ENCODE measurements at regions not wholly inside any gene's neighbourhood (a gene's known extent, or its start where the extent isn't known, plus 50 kb on each side); places are given as distances from the start of the nearest gene placed in this dataset.
"Not testable (repeated sequence)": the region's sequence is repeated elsewhere in the genome, so short reads cannot be mapped to it uniquely, and the experiment has no call there.

GRCh38 chr21:27369234-27369633, 402.3 kb upstream of the ADAMTS5 start:
- ATAC-seq (no peak), DNase-seq (ENCODE audit: low spot score in 2 of 2) (no peak)
- Mint-ChIP-seq H3K9me3 (peaks cover 0 to 9% of the 10 kb centered on the region in 2 donors), H3K27ac (no peak overlapping the region), H3K36me3 (no peaks in the 10 kb centered on the region)

DNA sequence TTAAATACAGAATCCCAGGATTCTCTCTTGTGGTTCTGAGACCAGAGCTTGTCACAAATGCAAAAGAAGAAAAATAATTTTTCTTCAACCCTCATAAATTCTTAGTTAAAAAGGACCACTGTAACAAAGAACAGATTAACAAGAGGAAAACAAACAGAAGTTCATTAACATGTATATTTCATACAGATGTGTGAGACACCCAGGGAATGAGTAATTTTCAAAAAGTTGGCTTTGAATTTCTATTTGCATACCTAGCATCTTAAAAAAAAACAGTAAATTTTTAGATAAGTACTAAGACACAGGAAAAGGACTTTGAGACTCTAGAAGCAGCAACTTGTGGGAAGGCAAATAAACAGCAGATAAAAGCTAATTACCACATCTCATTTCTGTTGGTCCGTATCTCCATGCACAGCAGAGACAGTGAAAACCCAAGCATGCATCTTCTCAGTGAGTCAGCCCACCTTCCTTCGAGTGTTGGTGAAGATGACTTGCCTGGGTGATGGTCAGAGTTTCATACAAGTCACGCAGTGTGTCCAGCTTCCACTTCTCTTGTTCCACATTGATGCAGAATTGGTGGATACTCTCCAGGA, 399.9 kb upstream of the ADAMTS5 start:
- H3K36me3 Mint-ChIP-seq: no peaks in the 10 kb centered on the region
- no peak overlapping the region for H3K27ac Mint-ChIP-seq
- H3K9me3 Mint-ChIP-seq: no peaks in the 10 kb centered on the region
- DNase-seq (ENCODE audit: low spot score in 2 of 2) (no peak), ATAC-seq (no peak)

- no peak for ATAC-seq
- no peak overlapping the region for H3K27ac Mint-ChIP-seq
- no peaks in the 10 kb centered on the region for H3K36me3 Mint-ChIP-seq
- no peaks in the 10 kb centered on the region for H3K9me3 Mint-ChIP-seq
- DNase-seq (ENCODE audit: low spot score in 2 of 2): no peak
Observed at GRCh38 chr21:27366036-27366435, 399.1 kb upstream of the ADAMTS5 start.

- H3K36me3 Mint-ChIP-seq: no peaks in the 10 kb centered on the region
- DNase-seq (ENCODE audit: low spot score in 2 of 2) (no peak), ATAC-seq (no peak)
- no peaks in the 10 kb centered on the region for H3K9me3 Mint-ChIP-seq
- H3K27ac Mint-ChIP-seq: no peak overlapping the region
Observed at GRCh38 chr21:27365394-27365793, 398.5 kb upstream of the ADAMTS5 start.

DNA sequence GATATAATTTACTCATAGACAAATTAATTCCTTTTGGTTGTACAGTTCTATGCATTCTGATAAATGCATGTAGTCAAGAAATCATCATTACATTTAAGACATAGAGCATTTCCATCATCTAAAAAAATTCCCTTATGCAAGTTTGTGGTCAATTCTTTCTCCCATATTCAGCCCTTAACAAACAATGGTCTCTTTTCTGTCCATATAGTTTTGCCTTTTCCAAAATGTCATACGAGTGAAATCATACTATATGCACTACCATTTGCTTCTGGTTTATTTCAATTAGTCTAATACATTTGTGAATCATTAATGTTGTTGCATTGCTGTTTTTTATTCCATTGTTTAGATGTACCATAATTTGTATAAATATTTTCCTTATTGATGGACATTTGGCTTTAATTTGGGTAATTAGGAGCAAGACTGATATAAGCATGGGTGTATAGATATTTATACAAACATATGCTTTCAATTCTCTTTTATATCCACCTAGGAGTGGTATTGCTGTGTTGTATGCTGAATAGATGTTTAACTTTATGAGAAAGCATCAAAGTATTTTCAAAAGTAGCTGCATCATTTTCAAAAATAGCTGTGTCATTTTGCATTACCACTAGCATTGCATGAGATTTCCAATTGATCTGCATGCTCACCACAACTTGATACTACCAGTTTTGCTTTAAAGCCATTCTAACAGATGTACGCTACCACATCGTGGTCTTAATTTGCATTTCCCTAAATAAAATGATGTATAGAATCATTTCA, 397.0 kb upstream of the ADAMTS5 start:
- no peak for DNase-seq (ENCODE audit: low spot score in 2 of 2)
- ATAC-seq: no peak
- Mint-ChIP-seq H3K9me3 (no peaks in the 10 kb centered on the region), H3K36me3 (no peaks in the 10 kb centered on the region), H3K27ac (no peak overlapping the region)

DNA sequence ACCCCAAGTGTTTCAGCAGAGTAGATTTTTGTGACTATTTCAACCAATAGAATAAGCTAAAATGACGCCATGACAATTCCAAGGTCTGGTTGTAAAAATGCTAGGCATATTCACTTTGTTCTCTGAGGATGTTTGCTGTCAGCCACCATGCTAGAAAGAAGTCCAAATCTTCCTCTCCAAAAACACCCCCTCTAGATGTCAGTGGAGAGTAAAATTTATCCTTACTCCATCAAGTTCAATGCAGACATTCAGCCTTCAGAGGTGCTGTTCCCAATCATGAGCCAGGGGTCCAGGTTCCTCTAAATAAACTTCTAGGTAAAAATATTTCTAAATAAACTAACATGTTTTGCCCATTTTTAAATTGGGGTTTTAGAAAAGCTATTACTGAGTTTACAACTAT, 395.4 kb upstream of the ADAMTS5 start:
- DNase-seq (ENCODE audit: low spot score in 2 of 2) (no peak), ATAC-seq (no peak)
- Mint-ChIP-seq H3K27ac (no peak overlapping the region), H3K36me3 (no peaks in the 10 kb centered on the region), H3K9me3 (peaks cover 0 to 6% of the 10 kb centered on the region in 2 donors)

DNA sequence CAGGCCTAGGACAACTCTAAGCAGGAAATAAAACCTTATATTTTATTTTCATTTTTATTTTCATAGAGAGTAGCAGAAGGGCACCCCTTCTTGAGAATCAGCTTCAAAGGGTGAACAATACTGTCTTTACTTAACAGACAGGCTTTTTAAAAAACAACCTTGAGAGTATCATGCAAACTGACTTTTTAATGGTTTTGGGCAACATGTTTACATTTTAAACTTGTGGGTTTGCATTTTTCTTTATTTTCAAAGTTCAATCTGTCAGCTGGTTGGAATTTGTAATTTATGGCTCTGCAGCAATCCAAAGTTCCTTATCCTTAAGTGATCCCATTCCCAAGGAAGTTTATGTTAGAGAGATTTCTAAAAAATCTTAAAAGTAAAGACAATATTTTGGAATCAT, 392.3 kb upstream of the ADAMTS5 start:
- no peak for ATAC-seq
- no peak for DNase-seq (ENCODE audit: low spot score in 2 of 2)
- Mint-ChIP-seq H3K9me3 (peaks cover 4 to 7% of the 10 kb centered on the region in 2 donors), H3K36me3 (no peaks in the 10 kb centered on the region), H3K27ac (no peak overlapping the region)

- H3K27ac Mint-ChIP-seq: no peak overlapping the region
- ATAC-seq (no peak), DNase-seq (ENCODE audit: low spot score in 2 of 2) (no peak)
- no peaks in the 10 kb centered on the region for H3K36me3 Mint-ChIP-seq
- peaks cover 9 to 12% of the 10 kb centered on the region in 2 donors for H3K9me3 Mint-ChIP-seq
Observed at GRCh38 chr21:27352885-27353284, 386.0 kb upstream of the ADAMTS5 start.

GRCh38 chr21:27346041-27346448, 379.2 kb upstream of the ADAMTS5 start:
- Mint-ChIP-seq H3K27ac (no peak overlapping the region), H3K9me3 (no peaks in the 10 kb centered on the region), H3K36me3 (no peaks in the 10 kb centered on the region)
- ATAC-seq (no peak), DNase-seq (ENCODE audit: low spot score in 2 of 2) (no peak)

- Mint-ChIP-seq H3K36me3 (no peaks in the 10 kb centered on the region), H3K27ac (no peak overlapping the region), H3K9me3 (peaks cover 2 to 4% of the 10 kb centered on the region in 2 donors)
- ATAC-seq: no peak
- no peak for DNase-seq (ENCODE audit: low spot score in 2 of 2)
Observed at GRCh38 chr21:27339902-27340301, 373.0 kb upstream of the ADAMTS5 start.

- not testable (repeated sequence) for H3K27ac Mint-ChIP-seq; DNase-seq (ENCODE audit: low spot score in 2 of 2); H3K36me3 Mint-ChIP-seq; ATAC-seq
- peaks cover 9 to 12% of the 10 kb centered on the region in 2 donors for H3K9me3 Mint-ChIP-seq
Observed at GRCh38 chr21:27338007-27338406, 371.1 kb upstream of the ADAMTS5 start.

- DNase-seq (ENCODE audit: low spot score in 2 of 2) (no peak), ATAC-seq (no peak)
- peaks cover 16 to 22% of the 10 kb centered on the region in 2 donors for H3K9me3 Mint-ChIP-seq
- H3K36me3 Mint-ChIP-seq: no peaks in the 10 kb centered on the region
- H3K27ac Mint-ChIP-seq: no peak overlapping the region
Observed at GRCh38 chr21:27333096-27333495, 366.2 kb upstream of the ADAMTS5 start.

- Mint-ChIP-seq H3K9me3 (peaks cover 10 to 13% of the 10 kb centered on the region in 2 donors), H3K27ac (no peak overlapping the region), H3K36me3 (no peaks in the 10 kb centered on the region)
- DNase-seq (ENCODE audit: low spot score in 2 of 2) (no peak), ATAC-seq (no peak)
Observed at GRCh38 chr21:27329255-27329851, 362.5 kb upstream of the ADAMTS5 start.

DNA sequence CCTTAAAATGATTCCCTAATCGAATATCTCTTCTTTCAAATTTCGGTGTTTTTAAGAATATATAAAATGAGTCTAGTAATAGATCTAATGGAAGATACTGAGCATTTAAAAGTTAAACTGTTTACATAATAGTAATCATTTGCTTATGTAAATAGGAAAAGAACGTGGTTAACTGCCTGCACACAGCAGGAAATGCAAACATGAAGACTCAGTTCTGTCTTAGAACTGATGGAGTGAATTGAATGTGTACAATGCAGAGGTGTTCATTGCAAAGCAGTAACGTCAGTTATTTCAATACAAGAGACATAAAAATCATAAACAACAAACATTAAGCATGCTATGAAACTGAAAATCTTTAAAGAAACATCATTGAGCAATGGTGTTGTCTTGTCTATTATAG, 359.4 kb upstream of the ADAMTS5 start:
- H3K27ac Mint-ChIP-seq: no peak overlapping the region
- no peaks in the 10 kb centered on the region for H3K36me3 Mint-ChIP-seq
- H3K9me3 Mint-ChIP-seq: peaks cover 8 to 9% of the 10 kb centered on the region in 2 donors
- DNase-seq (ENCODE audit: low spot score in 2 of 2): no peak
- ATAC-seq: no peak

DNA sequence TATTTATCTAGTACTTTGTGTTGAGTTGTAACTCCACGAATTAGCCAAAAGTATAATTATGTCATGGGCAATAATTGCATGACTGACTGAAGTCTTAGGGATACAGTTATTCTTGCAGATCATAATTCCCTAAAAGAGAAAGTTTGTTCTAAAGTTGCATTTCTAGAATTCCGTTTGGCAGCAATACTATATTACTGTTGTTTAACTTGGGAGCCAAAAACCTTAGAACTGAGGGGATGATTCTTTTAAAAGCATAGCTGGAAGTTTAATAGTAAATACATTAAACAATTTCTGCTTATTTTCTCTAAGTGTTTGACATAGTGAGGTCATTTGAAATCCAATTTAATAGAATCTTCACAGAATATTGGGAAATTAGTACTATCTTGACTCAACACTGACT, 356.4 kb upstream of the ADAMTS5 start:
- no peak for ATAC-seq
- H3K27ac Mint-ChIP-seq: no peak overlapping the region
- no peaks in the 10 kb centered on the region for H3K36me3 Mint-ChIP-seq
- H3K9me3 Mint-ChIP-seq: peaks cover 4 to 5% of the 10 kb centered on the region in 2 donors
- no peak for DNase-seq (ENCODE audit: low spot score in 2 of 2)

DNA sequence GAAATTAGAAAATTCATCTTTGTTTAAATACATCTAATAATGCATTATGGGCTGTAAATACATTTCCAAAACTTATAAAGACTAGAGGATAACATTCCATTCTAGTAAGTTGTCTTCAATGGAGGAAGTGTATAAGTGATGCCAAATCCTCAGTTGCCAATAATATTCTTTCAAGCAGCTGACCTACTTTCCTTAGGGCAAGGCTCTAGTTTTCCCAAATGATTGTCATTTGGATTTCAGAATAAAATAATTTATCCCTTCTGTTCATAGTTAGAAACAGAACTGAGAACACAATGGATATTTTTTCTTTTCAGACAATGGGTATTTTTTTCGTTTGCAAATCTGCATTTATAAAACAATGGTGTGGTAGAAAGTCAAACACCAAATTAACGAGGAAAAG, 354.9 kb upstream of the ADAMTS5 start:
- H3K36me3 Mint-ChIP-seq: no peaks in the 10 kb centered on the region
- H3K9me3 Mint-ChIP-seq: peaks cover 4 to 5% of the 10 kb centered on the region in 2 donors
- no peak overlapping the region for H3K27ac Mint-ChIP-seq
- DNase-seq (ENCODE audit: low spot score in 2 of 2): no peak
- ATAC-seq: no peak

- ATAC-seq: no peak
- Mint-ChIP-seq H3K36me3 (peaks cover 0 to 5% of the 10 kb centered on the region in 2 donors), H3K9me3 (peaks cover 9% of the 10 kb centered on the region in 2 donors), H3K27ac (no peak overlapping the region)
- DNase-seq (ENCODE audit: low spot score in 2 of 2): no peak
Observed at GRCh38 chr21:27320868-27321267, 354.0 kb upstream of the ADAMTS5 start.

DNA sequence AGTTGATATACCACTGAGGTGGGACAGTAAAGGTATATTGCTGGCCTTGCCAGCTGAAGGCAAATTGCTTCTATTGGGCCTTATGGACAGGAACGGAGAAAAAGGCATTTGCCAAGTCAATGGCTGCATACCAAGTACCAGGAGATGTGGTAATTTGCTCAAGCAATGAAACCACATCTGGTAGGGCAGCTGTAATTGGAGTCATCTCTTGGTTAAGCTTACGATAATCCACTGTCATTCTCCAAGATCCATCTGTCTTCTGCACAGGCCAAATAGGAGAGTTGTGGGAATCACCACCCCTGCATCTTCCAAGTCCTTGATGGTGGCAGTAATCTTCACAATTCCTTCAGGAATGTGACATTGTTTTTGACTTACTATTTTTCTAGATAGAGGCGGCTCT, 350.7 kb upstream of the ADAMTS5 start:
- not testable (repeated sequence) for H3K27ac Mint-ChIP-seq; DNase-seq (ENCODE audit: low spot score in 2 of 2); H3K36me3 Mint-ChIP-seq; ATAC-seq
- peaks cover 9 to 14% of the 10 kb centered on the region in 2 donors for H3K9me3 Mint-ChIP-seq

Data from activated naive CD4-positive, alpha-beta T cell treated with anti-CD3 and anti-CD28 coated beads, Interleukin-2, amount 50 U/mL, for 72 hours (primary cell).